SU-DHL-6 (cell line): ENCODE measurements at regions not wholly inside any gene's neighbourhood (a gene's known extent, or its start where the extent isn't known, plus 50 kb on each side); places are given as distances from the start of the nearest gene placed in this dataset.

Source experiments
- EZH2phosphoT487 ChIP-seq: fragments of 200-600 bp; sonication (generic), shearing (Covaris generic); conservative IDR thresholded peaks from 2 replicates; pipeline ENCODE4 v1.6.1; 2018; ENCODE audit warnings: mild to moderate bottlenecking, antibody characterized with exemption, low read length, moderate library complexity, mixed read lengths
- TF ChIP-seq, protein P1 (sequence below): fragments of 200-600 bp; sonication (generic); IDR thresholded peaks from one replicate; pipeline ENCODE4 v1.5.1; 2017; ENCODE audit warnings: antibody characterized with exemption, mild to moderate bottlenecking, low read length, moderate library complexity; ENCODE audit not compliant: insufficient read depth, poor library complexity, severe bottlenecking

DNA sequence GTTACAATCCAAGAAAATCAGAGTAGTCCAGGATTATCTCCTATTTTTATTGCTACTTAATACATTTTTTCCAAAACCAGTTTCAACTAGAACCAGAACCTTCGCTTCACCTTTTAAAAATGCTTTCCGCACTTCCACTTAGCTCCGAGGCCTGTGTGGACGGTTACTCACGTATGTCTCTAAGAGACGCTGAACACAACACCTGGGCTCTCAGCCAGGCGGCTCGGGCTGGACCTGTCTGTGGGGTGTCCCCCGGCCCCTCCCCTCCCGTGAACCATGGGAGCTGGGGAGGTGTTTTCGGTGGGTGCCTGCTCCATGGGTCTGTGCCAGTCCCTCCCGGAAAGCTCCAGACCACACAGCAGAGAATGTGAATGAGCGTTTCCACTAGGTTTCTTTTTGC, 223.8 kb downstream of the GLI2 start:
- TF ChIP-seq, protein P1, sequence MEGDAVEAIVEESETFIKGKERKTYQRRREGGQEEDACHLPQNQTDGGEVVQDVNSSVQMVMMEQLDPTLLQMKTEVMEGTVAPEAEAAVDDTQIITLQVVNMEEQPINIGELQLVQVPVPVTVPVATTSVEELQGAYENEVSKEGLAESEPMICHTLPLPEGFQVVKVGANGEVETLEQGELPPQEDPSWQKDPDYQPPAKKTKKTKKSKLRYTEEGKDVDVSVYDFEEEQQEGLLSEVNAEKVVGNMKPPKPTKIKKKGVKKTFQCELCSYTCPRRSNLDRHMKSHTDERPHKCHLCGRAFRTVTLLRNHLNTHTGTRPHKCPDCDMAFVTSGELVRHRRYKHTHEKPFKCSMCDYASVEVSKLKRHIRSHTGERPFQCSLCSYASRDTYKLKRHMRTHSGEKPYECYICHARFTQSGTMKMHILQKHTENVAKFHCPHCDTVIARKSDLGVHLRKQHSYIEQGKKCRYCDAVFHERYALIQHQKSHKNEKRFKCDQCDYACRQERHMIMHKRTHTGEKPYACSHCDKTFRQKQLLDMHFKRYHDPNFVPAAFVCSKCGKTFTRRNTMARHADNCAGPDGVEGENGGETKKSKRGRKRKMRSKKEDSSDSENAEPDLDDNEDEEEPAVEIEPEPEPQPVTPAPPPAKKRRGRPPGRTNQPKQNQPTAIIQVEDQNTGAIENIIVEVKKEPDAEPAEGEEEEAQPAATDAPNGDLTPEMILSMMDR, result no peak
- TF ChIP-seq EZH2phosphoT487, result no peak
